ENCODE measurements at regions not wholly inside any gene's neighbourhood (a gene's known extent, or its start where the extent isn't known, plus 50 kb on each side); places are given as distances from the start of the nearest gene placed in this dataset.
A peak's percentile ranks its signal among the peaks of the same experiment; 100 is the strongest.

GRCh38 chr7:70986297-70986696, 145.6 kb upstream of the GALNT17 start:
- DNase-seq = no peak

DNA sequence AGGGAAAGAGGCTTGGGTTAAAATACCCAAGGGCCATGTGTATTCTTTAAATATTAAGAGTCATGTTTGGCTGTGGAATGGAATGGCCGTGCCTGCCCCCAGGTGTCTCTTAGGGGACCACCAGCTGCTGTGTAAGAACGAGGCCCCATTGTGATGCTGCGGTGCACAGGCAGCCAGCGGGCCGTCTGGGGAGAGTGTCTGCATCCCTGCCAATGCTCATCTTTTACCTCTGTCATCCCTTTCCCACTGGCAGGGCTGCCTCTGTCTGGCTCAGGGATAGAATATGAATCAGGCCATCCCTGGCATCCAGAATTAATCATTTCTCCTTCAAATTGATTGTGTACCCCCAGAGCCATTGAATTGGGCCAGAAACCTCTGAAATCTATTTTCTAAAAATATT, 137.8 kb upstream of the GALNT17 start:
- DNase-seq = no peak

GRCh38 chr7:70997261-70997660, 134.7 kb upstream of the GALNT17 start:
- no peak for DNase-seq

DNA sequence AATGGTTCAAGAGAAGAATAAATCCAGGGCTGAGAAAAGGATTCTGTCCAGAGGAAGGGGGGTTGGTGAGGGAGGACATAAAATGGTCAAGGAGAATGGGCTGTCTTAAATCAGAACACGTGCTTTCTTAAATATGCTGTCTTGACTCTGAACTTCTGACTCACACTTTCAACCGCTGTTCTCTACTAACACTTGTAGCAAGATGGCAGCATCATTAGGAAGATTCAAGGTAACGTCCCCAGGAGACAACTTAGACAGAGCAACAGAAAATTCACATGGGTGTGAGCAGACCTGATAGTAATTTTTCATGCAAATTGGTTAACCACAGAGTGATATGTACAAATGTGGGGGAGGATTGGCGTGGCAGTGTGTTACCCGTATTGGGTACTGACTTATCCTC, 126.8 kb upstream of the GALNT17 start:
- DNase-seq = no peak

DNA sequence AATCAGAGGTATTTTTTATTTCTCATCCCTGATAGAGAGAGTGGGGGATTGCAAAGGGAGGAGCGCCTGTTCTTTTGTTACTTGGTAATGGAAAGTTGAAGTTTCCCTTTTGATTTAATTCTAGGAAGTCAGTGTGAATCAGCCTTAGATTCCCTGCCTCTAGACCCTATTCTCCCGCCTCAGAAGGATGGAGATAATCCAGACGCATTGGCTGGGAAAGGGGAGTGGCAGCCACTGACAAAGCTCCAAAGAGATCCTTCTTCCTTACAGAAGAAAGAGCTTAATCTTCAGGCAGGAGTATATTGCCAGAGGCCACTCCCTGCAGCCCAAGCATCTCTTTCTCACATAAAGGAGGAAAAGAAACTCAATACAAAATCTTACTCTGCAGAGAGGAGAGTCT, 122.3 kb upstream of the GALNT17 start:
- DNase-seq = peak; percentile 10

- no peak for DNase-seq
Observed at GRCh38 chr7:71015252-71015900, 116.6 kb upstream of the GALNT17 start.

DNA sequence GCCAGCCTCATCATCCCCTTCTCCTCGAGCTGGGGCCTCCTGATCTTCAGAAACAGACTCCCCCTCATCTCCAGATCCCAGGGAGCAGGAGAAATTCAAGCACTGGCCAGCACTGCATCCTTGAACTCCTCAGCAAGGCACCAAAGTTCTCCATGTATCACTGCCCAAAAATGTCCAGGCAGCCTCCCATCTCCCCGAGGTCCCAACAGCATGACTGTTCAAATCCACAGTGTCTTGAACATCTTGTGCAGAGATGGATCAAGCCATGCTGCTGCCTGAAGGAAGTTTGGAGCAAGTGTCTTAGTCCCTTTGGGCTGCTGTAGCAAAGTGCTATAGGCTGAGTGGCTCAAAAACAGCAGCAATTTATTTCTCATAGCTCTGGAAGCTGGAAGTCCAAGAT, 115.5 kb upstream of the GALNT17 start:
- DNase-seq = no peak

DNA sequence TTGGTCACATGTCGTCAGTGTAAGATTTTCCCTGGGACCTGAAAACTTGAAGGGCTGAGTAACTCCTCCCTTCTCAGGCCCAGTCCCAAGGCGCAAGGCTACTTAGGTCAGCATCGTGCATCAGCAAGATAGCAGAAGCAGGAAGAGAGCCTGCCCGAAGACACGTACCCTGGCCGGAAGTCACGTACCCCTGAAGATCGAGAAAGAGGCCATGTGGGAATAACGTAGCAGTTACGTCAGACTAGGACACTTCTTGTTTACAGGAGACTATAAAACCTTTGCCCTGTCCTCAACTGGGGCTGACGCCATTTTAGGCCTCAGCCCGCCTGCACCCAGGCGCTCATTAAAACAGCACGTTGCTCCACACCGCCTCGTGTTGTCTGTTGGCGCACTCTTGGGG, 114.3 kb upstream of the GALNT17 start:
- no peak for DNase-seq

GRCh38 chr7:71019706-71020105, 112.2 kb upstream of the GALNT17 start:
- DNase-seq = no peak

DNA sequence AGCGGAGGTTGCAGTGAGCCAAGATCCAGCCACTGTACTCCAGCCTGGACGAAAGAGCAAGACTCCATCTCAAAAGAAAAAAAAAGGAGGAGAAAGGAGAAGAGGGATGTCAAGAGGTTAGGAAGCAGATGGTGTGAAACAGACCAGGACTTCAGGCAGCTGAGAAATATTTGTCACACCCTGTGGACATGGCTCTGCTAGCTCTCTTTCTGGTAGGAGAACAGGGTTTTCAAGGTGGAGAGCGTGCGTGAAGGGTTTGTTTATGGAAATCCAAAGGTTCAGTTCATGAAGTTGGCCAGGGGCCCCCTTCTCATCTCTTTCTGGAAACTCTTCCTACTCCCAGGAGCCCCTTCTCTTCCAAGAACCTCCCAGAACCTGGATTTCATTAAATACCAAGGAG, 110.8 kb upstream of the GALNT17 start:
- DNase-seq = no peak

DNA sequence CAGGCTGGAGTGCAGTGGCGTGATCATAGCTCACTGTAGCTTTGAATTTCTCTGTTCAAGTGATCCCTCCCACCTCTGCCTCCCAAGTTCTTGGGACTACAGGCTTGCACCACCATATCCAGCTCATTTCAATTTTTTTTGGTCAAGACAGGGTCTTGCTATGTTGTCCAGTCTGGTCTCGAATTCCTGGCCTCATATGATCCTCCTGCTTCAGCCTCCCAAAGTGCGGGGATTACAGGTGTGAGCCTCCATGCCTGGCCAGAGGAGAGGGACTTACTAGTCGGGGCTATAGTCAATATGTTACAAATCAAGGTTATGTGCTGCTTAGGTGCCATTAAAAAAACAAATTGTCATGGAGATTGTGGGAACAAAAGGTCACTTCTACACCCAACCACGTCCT, 105.3 kb upstream of the GALNT17 start:
- no peak for DNase-seq

GRCh38 chr7:71034243-71034642, 97.7 kb upstream of the GALNT17 start:
- DNase-seq = no peak

GRCh38 chr7:71042591-71042990, 89.4 kb upstream of the GALNT17 start:
- no peak for DNase-seq

GRCh38 chr7:71050492-71050891, 81.5 kb upstream of the GALNT17 start:
- no peak for DNase-seq

DNA sequence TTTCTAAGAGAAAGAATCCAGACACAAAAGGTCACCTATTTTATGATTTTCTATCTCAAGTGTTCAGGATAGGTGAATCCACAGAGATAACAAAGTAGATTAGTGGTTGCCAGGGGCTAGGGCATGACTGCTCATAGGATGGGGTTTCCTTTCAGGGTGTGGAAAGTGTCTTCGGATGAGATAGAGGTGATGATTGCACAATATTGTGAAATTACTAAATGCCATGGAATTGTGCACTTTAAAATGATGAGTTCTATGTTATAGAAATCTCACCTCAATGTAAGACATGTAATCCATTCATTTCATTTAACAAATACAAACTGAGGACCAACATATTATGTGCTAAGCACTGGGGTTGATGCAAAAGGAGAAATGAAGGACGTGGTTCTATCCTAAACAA, 76.4 kb upstream of the GALNT17 start:
- DNase-seq = no peak

DNA sequence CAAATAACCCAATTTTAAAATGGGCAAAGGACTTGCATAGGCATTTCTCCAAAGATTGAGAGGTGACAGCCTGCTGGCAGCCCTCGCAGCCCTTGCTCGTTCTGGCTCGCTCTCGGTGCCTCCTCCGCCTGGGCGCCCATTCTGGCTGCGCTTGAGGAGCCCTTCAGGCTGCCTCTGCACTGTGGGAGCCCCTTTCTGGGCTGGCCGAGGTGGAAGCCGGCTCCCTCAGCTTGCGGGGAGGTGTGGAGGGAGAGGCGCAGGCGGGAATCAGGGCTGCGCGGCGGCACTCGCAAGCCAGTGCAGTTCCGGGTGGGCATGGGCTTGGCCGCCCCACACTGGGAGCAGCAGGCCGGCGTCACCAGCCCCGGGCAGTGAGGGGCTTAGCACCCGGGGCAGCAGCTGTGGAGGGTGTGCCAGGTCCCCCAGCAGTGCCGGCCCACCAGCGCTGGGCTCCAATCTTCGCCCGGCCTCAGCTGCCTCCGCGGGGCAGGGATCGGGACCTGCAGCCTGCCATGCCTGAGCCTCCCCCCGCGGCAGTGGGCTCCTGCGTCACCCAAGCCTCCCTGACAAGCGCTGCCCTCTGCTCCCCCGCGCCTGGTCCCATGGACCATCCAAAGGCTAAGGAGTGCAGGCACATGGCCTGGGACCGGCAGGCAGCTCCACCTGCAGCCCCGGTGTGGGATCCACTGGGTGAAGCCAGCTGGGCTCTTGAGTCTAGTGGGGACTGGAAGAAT, 54.0 kb upstream of the GALNT17 start:
- DNase-seq = no peak

All from NCI-H82 (cell line).